H1 (cell line): ENCODE measurements at regions not wholly inside any gene's neighbourhood (a gene's known extent, or its start where the extent isn't known, plus 50 kb on each side); places are given as distances from the start of the nearest gene placed in this dataset.

Source experiments
- CTCF ChIA-PET: fragments of 300-600 bp; sonication (Branson Sonifier 250); formaldehyde crosslinking; loops from one replicate; lab custom pipeline; 2021; ENCODE audit not compliant: partially characterized antibody; lab: Charles Lee
- POLR2A ChIA-PET: fragments of 300-600 bp; sonication (Branson Sonifier 250); formaldehyde crosslinking; loops from one replicate; lab custom pipeline; 2021; ENCODE audit warnings: inconsistent platforms; ENCODE audit not compliant: partially characterized antibody; lab: Charles Lee
- DNase-seq, 2 experiments: peaks; one replicate each; pipeline versions ENCODE4 v3.0.0 to v3.0.0-alpha.2; 2010 to 2022; ENCODE audit warnings: low spot score in 2 of 2, low read depth in 1 of 2, mixed read lengths in 1 of 2
- FAIRE-seq: peaks from 2 replicates; lab custom pipeline; 2011; peaks lifted over from hg19 to GRCh38; lab: Jason Lieb, UNC
- H2AFZ ChIP-seq: 2 replicates; pipeline ENCODE4 v1.8.1; 2012; ENCODE audit warnings: low read length, inconsistent platforms
- H2AK5ac ChIP-seq: 2 replicates; pipeline ENCODE4 v1.6.1; 2013; ENCODE audit warnings: low read depth, low read length
- H2BK120ac ChIP-seq: replicated peaks from 2 replicates; pipeline ENCODE3; 2013; ENCODE audit warnings: low read depth, low read length, inconsistent platforms
- H2BK12ac ChIP-seq: 2 replicates; pipeline ENCODE4 v1.6.1; 2013; ENCODE audit warnings: low read depth, low read length
- H2BK15ac ChIP-seq: 2 replicates; pipeline ENCODE4 v1.6.1; 2013; ENCODE audit warnings: low read length
- H2BK20ac ChIP-seq: 2 replicates; pipeline ENCODE4 v1.6.1; 2013; ENCODE audit warnings: low read length
- H2BK5ac ChIP-seq: 2 replicates; pipeline ENCODE4 v1.6.1; 2013; ENCODE audit warnings: low read depth, low read length
- H3K14ac ChIP-seq: 2 replicates; pipeline ENCODE4 v1.6.1; 2013; ENCODE audit warnings: inconsistent platforms; ENCODE audit not compliant: insufficient read length
- H3K18ac ChIP-seq: 2 replicates; pipeline ENCODE4 v1.6.1; 2013; ENCODE audit warnings: low read length; ENCODE audit errors: extremely low read depth
- H3K23ac ChIP-seq: 2 replicates; pipeline ENCODE4 v1.6.1; 2013; ENCODE audit warnings: inconsistent platforms; ENCODE audit not compliant: insufficient read length
- H3K23me2 ChIP-seq: 2 replicates; pipeline ENCODE4 v1.6.1; 2013; ENCODE audit warnings: low read depth, low read length
- H3K27ac ChIP-seq: 2 replicates; pipeline ENCODE4 v1.6.1; 2011; ENCODE audit warnings: low read depth, low read length, inconsistent platforms
- H3K27me3 ChIP-seq, 4 experiments: replicated peaks in 1 of 4; 1 replicate in 1 of 4; 2 replicates in 3 of 4; pipeline versions ENCODE4 v1.6.1 to v1.8.1; 2011 to 2013; ENCODE audit warnings: low read length in 3 of 4, mild to moderate bottlenecking in 3 of 4, inconsistent platforms in 2 of 4, mixed read lengths in 2 of 4, moderate library complexity in 1 of 4; ENCODE audit not compliant: control insufficient read depth in 3 of 4, insufficient read depth in 3 of 4; ENCODE audit errors: extremely low read depth in 1 of 4
- H3K36me3 ChIP-seq, 4 experiments: 2 replicates each; pipeline versions ENCODE4 v1.6.1 to v1.8.1; 2011 to 2013; ENCODE audit warnings: mild to moderate bottlenecking in 4 of 4, low read length in 3 of 4, moderate library complexity in 2 of 4, control low read depth in 1 of 4, inconsistent platforms in 1 of 4; ENCODE audit not compliant: insufficient read depth in 4 of 4, control insufficient read depth in 2 of 4
- H3K4ac ChIP-seq: replicated peaks from 2 replicates; pipeline ENCODE3; 2013; ENCODE audit warnings: low read length, low read depth, mixed read lengths, inconsistent platforms; ENCODE audit not compliant: insufficient read length
- H3K4me1 ChIP-seq, 4 experiments: replicated peaks in 1 of 4; 1 replicate in 1 of 4; 2 replicates in 3 of 4; pipeline versions ENCODE4 v1.6.1 to v1.8.1; 2011 to 2013; ENCODE audit warnings: low read length in 3 of 4, inconsistent platforms in 2 of 4, mixed read lengths in 1 of 4; ENCODE audit not compliant: insufficient read depth in 4 of 4, control insufficient read depth in 3 of 4
- H3K4me2 ChIP-seq, 2 experiments: 2 replicates each; pipeline versions ENCODE4 v1.6.1 to v1.8.1; 2011 to 2013; ENCODE audit warnings: low read depth in 2 of 2, low read length in 2 of 2, control low read depth in 1 of 2, inconsistent platforms in 1 of 2, mild to moderate bottlenecking in 1 of 2; ENCODE audit not compliant: insufficient read depth in 1 of 2
- H3K4me3 ChIP-seq, 4 experiments: fragments of 200-600, 300-600 bp in 1 of 4; sonication (generic), shearing (Covaris generic), sonication (Bioruptor Twin) in 1 of 4; 2 replicates each; pipeline versions ENCODE4 v1.5.1 to v1.8.1; 2011 to 2016; ENCODE audit warnings: low read length in 4 of 4, low read depth in 3 of 4, control low read depth in 2 of 4, inconsistent platforms in 2 of 4, mild to moderate bottlenecking in 2 of 4, mixed read lengths in 1 of 4, moderate library complexity in 1 of 4; ENCODE audit not compliant: insufficient read depth in 2 of 4; ENCODE audit errors: extremely low read depth in 1 of 4
- H3K56ac ChIP-seq: replicated peaks from 2 replicates; pipeline ENCODE3; 2013; ENCODE audit warnings: low read depth, mild to moderate bottlenecking, mixed read lengths, low read length, inconsistent platforms; ENCODE audit not compliant: insufficient read length
- H3K79me1 ChIP-seq: 2 replicates; pipeline ENCODE4 v1.6.1; 2013; ENCODE audit warnings: low read depth, low read length, control low read depth
- H3K79me2 ChIP-seq, 2 experiments: 2 replicates each; pipeline versions ENCODE4 v1.6.1 to v1.8.1; 2012 to 2013; ENCODE audit warnings: low read length in 2 of 2, mild to moderate bottlenecking in 2 of 2, inconsistent platforms in 1 of 2; ENCODE audit not compliant: insufficient read depth in 2 of 2, control insufficient read depth in 1 of 2
- H3K9ac ChIP-seq, 4 experiments: replicated peaks in 1 of 4; 1 replicate in 1 of 4; 2 replicates in 3 of 4; pipeline versions ENCODE4 v1.6.1 to v1.8.1; 2011 to 2013; ENCODE audit warnings: low read depth in 3 of 4, low read length in 3 of 4, control low read depth in 2 of 4, mild to moderate bottlenecking in 2 of 4, moderate library complexity in 2 of 4, inconsistent platforms in 1 of 4; ENCODE audit errors: extremely low read depth in 1 of 4
- H3K9me3 ChIP-seq, 2 experiments: 2 replicates each; pipeline versions ENCODE4 v1.6.1 to v1.8.1; 2012 to 2013; ENCODE audit warnings: mild to moderate bottlenecking in 2 of 2, moderate library complexity in 2 of 2, control low read depth in 1 of 2, inconsistent platforms in 1 of 2, low read depth in 1 of 2, low read length in 1 of 2, mixed read lengths in 1 of 2; ENCODE audit not compliant: insufficient read depth in 2 of 2
- H4K20me1 ChIP-seq, 2 experiments: replicated peaks in 1 of 2; 2 replicates each; pipeline versions ENCODE3 to v1.8.1; 2011 to 2013; ENCODE audit warnings: inconsistent platforms in 2 of 2, low read length in 2 of 2, mild to moderate bottlenecking in 1 of 2; ENCODE audit not compliant: insufficient read depth in 2 of 2, control insufficient read depth in 1 of 2
- H4K5ac ChIP-seq: 2 replicates; pipeline ENCODE4 v1.6.1; 2013; ENCODE audit warnings: low read length, low read depth, mixed read lengths, inconsistent platforms; ENCODE audit not compliant: insufficient read length
- H4K8ac ChIP-seq: 2 replicates; pipeline ENCODE4 v1.8.0; 2013; ENCODE audit warnings: mild to moderate bottlenecking, moderate library complexity, low read length, inconsistent platforms; ENCODE audit not compliant: insufficient read depth; ENCODE audit errors: extremely low read depth
- H4K91ac ChIP-seq: replicated peaks from 2 replicates; pipeline ENCODE3; 2013; ENCODE audit warnings: low read length, mixed read lengths, inconsistent platforms; ENCODE audit not compliant: insufficient read length
- BACH1 ChIP-seq: IDR thresholded peaks from 2 replicates; pipeline ENCODE4 v1.6.1; 2012; ENCODE audit warnings: low read length, improper control_type of control experiment
- CHD1 ChIP-seq: IDR thresholded peaks from 2 replicates; pipeline ENCODE4 v1.6.1; 2012; ENCODE audit warnings: low read depth, low read length, improper control_type of control experiment
- CTCF ChIP-seq, 3 experiments: IDR thresholded peaks; 1 replicate in 2 of 3; 2 replicates in 1 of 3; pipeline versions ENCODE4 v1.5.1 to v1.6.1; 2011; ENCODE audit warnings: low read length in 3 of 3, mild to moderate bottlenecking in 3 of 3, inconsistent platforms in 2 of 3, low read depth in 1 of 3, moderate library complexity in 1 of 3; ENCODE audit not compliant: insufficient read depth in 1 of 3; ENCODE audit errors: control extremely low read depth in 1 of 3
- KDM5A ChIP-seq: fragments of 200-600 bp; IDR thresholded peaks from 2 replicates; pipeline ENCODE4 v1.7.1; 2012; ENCODE audit warnings: mild to moderate bottlenecking, low read length, inconsistent platforms, mixed read lengths
- NANOG ChIP-seq: IDR thresholded peaks from 2 replicates; pipeline ENCODE4 v1.6.1; 2011; ENCODE audit warnings: low read length, low read depth, mild to moderate bottlenecking, inconsistent platforms; ENCODE audit not compliant: insufficient read depth, poor library complexity, severe bottlenecking
- SAP30 ChIP-seq: fragments of 300-600 bp; sonication (generic); IDR thresholded peaks from 2 replicates; pipeline ENCODE4 v1.7.1; 2012; ENCODE audit warnings: low read length, moderate library complexity, mild to moderate bottlenecking, inconsistent platforms; ENCODE audit not compliant: insufficient read depth, insufficient replicate concordance
- SIX5 ChIP-seq: IDR thresholded peaks from 2 replicates; pipeline ENCODE4 v1.6.1; 2011; ENCODE audit warnings: mild to moderate bottlenecking, low read depth, low read length
- WGBS, 2 experiments: shearing (Covaris generic) in 1 of 2; methylation state at CpG; one replicate each; pipeline versions ENCODE4 v1.1.6 to v1.1.7; 2013 to 2015; ENCODE audit warnings: low lambda C conversion rate in 2 of 2, mixed read lengths in 2 of 2, inconsistent platforms in 1 of 2, low coverage in 1 of 2, missing lambda C conversion rate in 1 of 2; ENCODE audit not compliant: insufficient replicate concordance in 2 of 2, insufficient coverage in 1 of 2, insufficient read length in 1 of 2; ENCODE audit errors: extremely low coverage in 1 of 2, missing lambda C conversion rate in 1 of 2; 5-methylcytosine and 5-hydroxymethylcytosine counted together

GRCh38 chr11:38927993-38928392 lies 2330.0 kb upstream of the RAG2 start:
- Histone ChIP-seq H2BK12ac (no peak overlapping the region), H3K14ac (no peak overlapping the region), H2BK15ac (no peak overlapping the region), H3K27me3 (no peaks in the 10 kb centered on the region), H2AFZ (no peak overlapping the region), H4K8ac (no peak overlapping the region), H2BK5ac (no peak overlapping the region), H3K4me1 (no peaks in the 10 kb centered on the region), H3K36me3 (no peaks in the 10 kb centered on the region), H3K23ac (no peak overlapping the region), H3K4me3 (no peak overlapping the region), H3K27ac (no peak overlapping the region), H3K56ac (no peak overlapping the region), H3K9me3 (no peaks in the 10 kb centered on the region; a peak in 1 of 4 replicates), H3K79me1 (no peaks in the 10 kb centered on the region), H3K9ac (no peak overlapping the region), H3K4me2 (no peak overlapping the region), H3K4ac (no peak overlapping the region), H4K5ac (no peak overlapping the region), H3K79me2 (no peaks in the 10 kb centered on the region), H4K91ac (no peak overlapping the region), H4K20me1 (no peaks in the 10 kb centered on the region), H3K23me2 (no peaks in the 10 kb centered on the region)
- ChIA-PET POLR2A (no interaction called here), CTCF (no interaction called here)
- no peak for DNase-seq
- no peak for FAIRE-seq
- 95% methylated on average over 2 of the region's 2 CpGs; no CpG with 5 or more reads in 1 of the 2 experiments for WGBS, 2 experiments
- TF ChIP-seq NANOG (no peak), KDM5A (no peak), CHD1 (no peak), CTCF (IDR thresholded peaks at IDR 0.05; ENCODE audit: control extremely low read depth in 1 of 3, insufficient read depth in 1 of 3, low read depth in 1 of 3, low read length in 3 of 3) (no peak), SAP30 (no peak), BACH1 (no peak), SIX5 (no peak)
- TF ChIP-seq, all 59 proteins: peak for 0
- Histone ChIP-seq H3K18ac (no peak overlapping the region), H2BK120ac (no peak overlapping the region), H2AK5ac (no peak overlapping the region), H2BK20ac (no peak overlapping the region)
